Astrocyte (in vitro differentiated cells and primary cell): ENCODE measurements at regions not wholly inside any gene's neighbourhood (a gene's known extent, or its start where the extent isn't known, plus 50 kb on each side); places are given as distances from the start of the nearest gene placed in this dataset.

Experiments
- DNase-seq: peaks from one replicate; pipeline ENCODE4 v3.0.0-alpha.2; 2010; ENCODE audit warnings: low read depth
- FAIRE-seq: peaks from 2 replicates; lab custom pipeline; 2011; peaks lifted over from hg19 to GRCh38; lab: Jason Lieb, UNC
- H2AFZ ChIP-seq: 2 replicates; pipeline ENCODE4 v1.6.0; 2012; ENCODE audit warnings: low read depth, low read length, inconsistent platforms
- H3K27ac ChIP-seq: 2 replicates; pipeline ENCODE4 v1.5.1; 2011; ENCODE audit warnings: low read depth, low read length, inconsistent platforms
- H3K27me3 ChIP-seq: 2 replicates; pipeline ENCODE4 v1.6.0; 2011; ENCODE audit warnings: low read length, inconsistent platforms; ENCODE audit not compliant: insufficient read depth
- H3K36me3 ChIP-seq: 2 replicates; pipeline ENCODE4 v1.5.1; 2011; ENCODE audit warnings: low read length, inconsistent platforms; ENCODE audit not compliant: insufficient read depth
- H3K4me1 ChIP-seq: 2 replicates; pipeline ENCODE4 v1.5.1; 2011; ENCODE audit warnings: low read length, inconsistent platforms; ENCODE audit not compliant: insufficient read depth
- H3K4me2 ChIP-seq: 2 replicates; pipeline ENCODE4 v1.6.0; 2012; ENCODE audit warnings: low read length, inconsistent platforms
- H3K4me3 ChIP-seq: 2 replicates; pipeline ENCODE4 v1.5.1; 2011; ENCODE audit warnings: low read depth, mild to moderate bottlenecking, low read length, inconsistent platforms; ENCODE audit not compliant: insufficient read depth
- H3K79me2 ChIP-seq: 2 replicates; pipeline ENCODE4 v1.6.0; 2012; ENCODE audit warnings: mild to moderate bottlenecking, low read length, inconsistent platforms; ENCODE audit not compliant: insufficient read depth
- H3K9ac ChIP-seq: 2 replicates; pipeline ENCODE4 v1.6.0; 2012; ENCODE audit warnings: mild to moderate bottlenecking, low read length, inconsistent platforms
- H3K9me3 ChIP-seq: 2 replicates; pipeline ENCODE4 v1.5.1; 2012; ENCODE audit warnings: low read depth, mild to moderate bottlenecking, low read length, inconsistent platforms; ENCODE audit not compliant: insufficient read depth
- H4K20me1 ChIP-seq: 2 replicates; pipeline ENCODE4 v1.6.0; 2012; ENCODE audit warnings: low read length, inconsistent platforms; ENCODE audit not compliant: insufficient read depth
- H3K27ac Mint-ChIP-seq: one replicate; pipeline ENCODE4 v1.8.0; 2021; ENCODE audit warnings: mild to moderate bottlenecking, mixed read lengths; ENCODE audit not compliant: unreplicated experiment
- H3K27me3 Mint-ChIP-seq: one replicate; pipeline ENCODE4 v1.8.0; 2021; ENCODE audit warnings: low read depth, mixed read lengths; ENCODE audit not compliant: unreplicated experiment
- H3K36me3 Mint-ChIP-seq: one replicate; pipeline ENCODE4 v1.8.0; 2021; ENCODE audit warnings: low read depth, mixed read lengths; ENCODE audit not compliant: unreplicated experiment
- H3K4me1 Mint-ChIP-seq: one replicate; pipeline ENCODE4 v1.8.0; 2021; ENCODE audit warnings: low read depth, mixed read lengths; ENCODE audit not compliant: unreplicated experiment
- H3K4me3 Mint-ChIP-seq: one replicate; pipeline ENCODE4 v1.8.0; 2021; ENCODE audit warnings: mild to moderate bottlenecking, moderate library complexity, mixed read lengths; ENCODE audit not compliant: unreplicated experiment
- H3K9me3 Mint-ChIP-seq: one replicate; pipeline ENCODE4 v1.8.0; 2021; ENCODE audit warnings: mild to moderate bottlenecking, mixed read lengths; ENCODE audit not compliant: unreplicated experiment
- EZH2 ChIP-seq: IDR thresholded peaks from 2 replicates; pipeline ENCODE4 v1.6.1; 2012; ENCODE audit warnings: mild to moderate bottlenecking, low read length, inconsistent platforms; ENCODE audit not compliant: insufficient read depth
- TF ChIP-seq, protein P1 (sequence below): IDR thresholded peaks from 2 replicates; pipeline ENCODE4 v1.5.1; 2011; ENCODE audit warnings: low read depth, mild to moderate bottlenecking, inconsistent platforms, low read length, moderate library complexity; ENCODE audit not compliant: insufficient read depth

DNA sequence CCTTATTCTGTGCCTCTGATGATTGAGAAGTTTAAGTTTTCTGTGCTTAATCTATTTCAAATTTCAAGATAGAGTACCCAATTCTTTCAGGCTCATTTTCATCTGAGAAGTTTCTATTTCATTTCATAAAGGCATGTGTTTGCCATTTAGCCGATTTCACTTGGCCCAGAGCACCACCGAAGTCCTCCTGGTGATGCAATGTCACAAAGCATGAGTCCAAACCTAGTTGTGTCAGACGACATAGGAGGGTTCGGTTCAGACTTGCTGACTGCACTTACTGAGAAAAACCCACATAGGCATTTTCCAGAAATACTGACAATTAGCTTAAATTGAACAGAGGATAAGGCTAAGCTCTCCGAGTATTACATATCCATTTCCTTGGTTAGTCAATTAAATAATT lies 152.4 kb upstream of the FAR2 start:
- Mint-ChIP-seq H3K27me3 (no peaks in the 10 kb centered on the region), H3K36me3 (peaks cover 1% of the 10 kb centered on the region), H3K4me1 (peaks cover 6% of the 10 kb centered on the region), H3K9me3 (no peaks in the 10 kb centered on the region), H3K4me3 (no peak overlapping the region), H3K27ac (no peak overlapping the region)
- Histone ChIP-seq H3K27me3 (no peaks in the 10 kb centered on the region), H3K4me1 (no peaks in the 10 kb centered on the region), H3K4me2 (no peak overlapping the region), H3K27ac (no peak overlapping the region), H3K9ac (no peak overlapping the region), H3K9me3 (no peaks in the 10 kb centered on the region), H3K36me3 (no peaks in the 10 kb centered on the region), H3K79me2 (no peaks in the 10 kb centered on the region), H3K4me3 (no peak overlapping the region), H4K20me1 (no peaks in the 10 kb centered on the region), H2AFZ (no peak overlapping the region)
- TF ChIP-seq EZH2 = no peak
- TF ChIP-seq, protein P1, sequence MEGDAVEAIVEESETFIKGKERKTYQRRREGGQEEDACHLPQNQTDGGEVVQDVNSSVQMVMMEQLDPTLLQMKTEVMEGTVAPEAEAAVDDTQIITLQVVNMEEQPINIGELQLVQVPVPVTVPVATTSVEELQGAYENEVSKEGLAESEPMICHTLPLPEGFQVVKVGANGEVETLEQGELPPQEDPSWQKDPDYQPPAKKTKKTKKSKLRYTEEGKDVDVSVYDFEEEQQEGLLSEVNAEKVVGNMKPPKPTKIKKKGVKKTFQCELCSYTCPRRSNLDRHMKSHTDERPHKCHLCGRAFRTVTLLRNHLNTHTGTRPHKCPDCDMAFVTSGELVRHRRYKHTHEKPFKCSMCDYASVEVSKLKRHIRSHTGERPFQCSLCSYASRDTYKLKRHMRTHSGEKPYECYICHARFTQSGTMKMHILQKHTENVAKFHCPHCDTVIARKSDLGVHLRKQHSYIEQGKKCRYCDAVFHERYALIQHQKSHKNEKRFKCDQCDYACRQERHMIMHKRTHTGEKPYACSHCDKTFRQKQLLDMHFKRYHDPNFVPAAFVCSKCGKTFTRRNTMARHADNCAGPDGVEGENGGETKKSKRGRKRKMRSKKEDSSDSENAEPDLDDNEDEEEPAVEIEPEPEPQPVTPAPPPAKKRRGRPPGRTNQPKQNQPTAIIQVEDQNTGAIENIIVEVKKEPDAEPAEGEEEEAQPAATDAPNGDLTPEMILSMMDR = no peak
- DNase-seq (no peak), FAIRE-seq (no peak)

DNA sequence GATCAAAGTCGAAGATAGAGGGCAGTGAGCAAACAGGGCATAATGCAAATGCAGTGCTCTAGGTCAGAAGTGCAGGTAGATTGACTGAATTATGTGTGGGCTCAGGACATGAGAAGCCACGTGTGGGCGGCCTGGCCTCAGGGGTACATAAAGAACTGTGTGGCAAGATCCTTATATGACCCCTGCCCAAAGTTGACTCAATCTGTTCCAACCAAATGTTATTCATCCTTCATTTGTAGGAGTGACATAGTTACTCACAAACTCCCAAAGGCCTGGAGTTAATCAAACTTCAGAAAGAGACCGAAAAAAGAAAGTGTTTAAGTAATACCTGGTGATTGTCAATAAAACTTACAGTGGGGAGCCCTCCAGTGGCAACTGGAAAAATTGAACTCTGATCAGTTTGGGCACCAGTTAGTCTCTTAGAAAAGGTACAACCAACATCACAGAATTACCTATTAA lies 150.4 kb upstream of the FAR2 start:
- H3K4me1 ChIP-seq = no peaks in the 10 kb centered on the region
- H3K4me3 ChIP-seq = no peak overlapping the region
- H3K4me2 ChIP-seq = no peak overlapping the region
- Mint-ChIP-seq H3K4me3 (no peak overlapping the region), H3K4me1 (peaks cover 6% of the 10 kb centered on the region), H3K36me3 (peaks cover 1% of the 10 kb centered on the region), H3K9me3 (no peaks in the 10 kb centered on the region), H3K27ac (no peak overlapping the region), H3K27me3 (no peaks in the 10 kb centered on the region)
- no peak overlapping the region for H3K27ac ChIP-seq
- TF ChIP-seq EZH2 = no peak
- TF ChIP-seq, protein P1 = peak; percentile 60
- no peaks in the 10 kb centered on the region for H3K79me2 ChIP-seq
- no peaks in the 10 kb centered on the region for H3K27me3 ChIP-seq
- H3K36me3 ChIP-seq = no peaks in the 10 kb centered on the region
- no peaks in the 10 kb centered on the region for H3K9me3 ChIP-seq
- no peak overlapping the region for H3K9ac ChIP-seq
- no peaks in the 10 kb centered on the region for H4K20me1 ChIP-seq
- DNase-seq (peak; percentile 38), FAIRE-seq (no peak)
- H2AFZ ChIP-seq = no peak overlapping the region

DNA sequence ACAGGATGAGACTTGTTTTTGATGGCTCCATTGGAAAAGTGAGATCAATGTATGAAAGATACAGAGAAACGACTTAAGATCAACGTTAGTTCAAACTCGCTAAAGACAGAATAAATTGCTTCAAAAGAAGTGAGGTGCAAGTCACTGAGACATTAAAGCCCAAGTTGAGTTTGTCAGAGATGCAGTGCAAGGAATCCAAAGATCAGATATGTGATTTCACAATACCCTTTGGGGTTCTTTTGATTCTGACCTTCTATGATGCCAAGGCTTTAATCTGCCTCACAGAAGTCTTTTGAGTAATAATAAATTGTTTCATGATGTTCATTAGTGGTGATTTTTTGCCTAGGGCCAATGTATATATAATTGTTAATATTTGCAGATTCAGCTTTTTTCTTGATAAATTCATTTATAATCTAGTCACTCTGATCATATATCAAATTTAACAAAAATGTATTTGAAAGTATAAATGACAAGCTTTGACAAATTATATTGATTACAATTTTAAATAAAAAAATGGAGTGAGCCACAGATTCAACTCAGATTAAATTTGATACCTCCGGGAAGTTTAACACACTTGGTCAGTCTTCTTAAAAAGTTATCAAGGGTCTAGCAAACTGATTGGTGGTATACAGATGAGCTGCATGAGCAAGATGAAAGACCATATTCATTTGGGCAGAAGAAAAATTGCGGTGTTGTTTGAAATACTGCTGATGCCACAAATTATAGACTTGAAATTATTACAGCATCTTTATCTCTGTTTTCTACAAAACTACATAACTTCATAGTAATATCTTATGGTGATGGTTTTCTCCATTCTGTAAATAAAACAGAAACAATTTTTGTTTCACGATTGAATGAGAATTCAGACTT lies 144.8 kb upstream of the FAR2 start:
- no peak for FAIRE-seq
- H3K9me3 Mint-ChIP-seq = no peaks in the 10 kb centered on the region

More for the DNA sequence above, 144.8 kb upstream of the FAR2 start:
- H3K36me3 ChIP-seq = no peaks in the 10 kb centered on the region
- H4K20me1 ChIP-seq = no peaks in the 10 kb centered on the region
- H3K9ac ChIP-seq = no peak overlapping the region
- H3K4me3 ChIP-seq = no peak overlapping the region
- H3K4me2 ChIP-seq = no peak overlapping the region
- Mint-ChIP-seq H3K27ac (no peak overlapping the region), H3K4me1 (no peaks in the 10 kb centered on the region), H3K4me3 (no peak overlapping the region), H3K36me3 (no peaks in the 10 kb centered on the region), H3K27me3 (no peaks in the 10 kb centered on the region)
- no peak for DNase-seq
- H3K27me3 ChIP-seq = no peaks in the 10 kb centered on the region
- no peaks in the 10 kb centered on the region for H3K4me1 ChIP-seq
- no peak overlapping the region for H3K27ac ChIP-seq
- TF ChIP-seq, protein P1 = no peak
- TF ChIP-seq EZH2 = no peak
- no peaks in the 10 kb centered on the region for H3K9me3 ChIP-seq
- no peaks in the 10 kb centered on the region for H3K79me2 ChIP-seq
- no peak overlapping the region for H2AFZ ChIP-seq
